Kidney (tissue), 13 donors: ENCODE measurements at regions not wholly inside any gene's neighbourhood (a gene's known extent, or its start where the extent isn't known, plus 50 kb on each side); places are given as distances from the start of the nearest gene placed in this dataset.

ENCODE experiments used
- DNase-seq, 5 donors: peaks; one replicate each; pipeline ENCODE4 v3.0.0-alpha.2; 2013 to 2020
- FAIRE-seq: peaks from 2 replicates; lab custom pipeline; 2012; peaks lifted over from hg19 to GRCh38; lab: Jason Lieb, UNC
- H3K27ac ChIP-seq, 2 donors: one replicate each; pipeline ENCODE4 v1.7.0; 2013; ENCODE audit warnings: low read depth in 2 of 2, low read length in 2 of 2, inconsistent platforms in 1 of 2
- H3K27me3 ChIP-seq: one replicate; pipeline ENCODE4 v1.7.1; 2013; ENCODE audit warnings: low read length, inconsistent platforms; ENCODE audit not compliant: control insufficient read depth, insufficient read depth
- H3K36me3 ChIP-seq, 3 donors: one replicate each; pipeline versions ENCODE4 v1.7.0 to v1.7.1; 2013; ENCODE audit warnings: low read length in 3 of 3, control low read depth in 1 of 3, inconsistent platforms in 1 of 3; ENCODE audit not compliant: insufficient read depth in 3 of 3, control insufficient read depth in 2 of 3
- H3K4me1 ChIP-seq, 3 donors: one replicate each; pipeline versions ENCODE4 v1.7.0 to v1.7.1; 2013; ENCODE audit warnings: low read length in 3 of 3, inconsistent platforms in 1 of 3, low read depth in 1 of 3; ENCODE audit not compliant: control insufficient read depth in 2 of 3, insufficient read depth in 2 of 3
- H3K4me3 ChIP-seq, 3 donors: one replicate each; pipeline versions ENCODE4 v1.7.0 to v1.8.1; 2013; ENCODE audit warnings: low read length in 3 of 3, control low read depth in 1 of 3, inconsistent platforms in 1 of 3
- H3K9ac ChIP-seq, 3 donors: one replicate each; pipeline versions ENCODE4 v1.7.0 to v1.7.1; 2013; ENCODE audit warnings: low read length in 3 of 3, control low read depth in 1 of 3, inconsistent platforms in 1 of 3
- H3K9me3 ChIP-seq, 3 donors: one replicate each; pipeline versions ENCODE4 v1.7.0 to v1.7.1; 2013; ENCODE audit warnings: low read length in 3 of 3, control low read depth in 1 of 3, inconsistent platforms in 1 of 3; ENCODE audit not compliant: control insufficient read depth in 2 of 3, insufficient read depth in 1 of 3
- intact Hi-C: fragments of 100-400 bp; cut with DNase I; formaldehyde crosslinking; loops from one replicate; pipeline ENCODE4 v1.11.1; 2022
- TF ChIP-seq, protein P1 (sequence below): IDR thresholded peaks from 3 replicates; pipeline ENCODE4 v1.5.1; 2012; ENCODE audit warnings: mild to moderate bottlenecking, moderate library complexity, borderline replicate concordance; ENCODE audit not compliant: insufficient read depth; ENCODE audit errors: extremely low read depth
- donor health status: control.
- donor health status: control.
- donor health status: control.
- donor health status: control.
- donor health status: control.
- donor health status: DM: yes; HTN: yes; CAD: no.
- donor health status: Normal renal cell carcinoma (clear cell type).

DNA sequence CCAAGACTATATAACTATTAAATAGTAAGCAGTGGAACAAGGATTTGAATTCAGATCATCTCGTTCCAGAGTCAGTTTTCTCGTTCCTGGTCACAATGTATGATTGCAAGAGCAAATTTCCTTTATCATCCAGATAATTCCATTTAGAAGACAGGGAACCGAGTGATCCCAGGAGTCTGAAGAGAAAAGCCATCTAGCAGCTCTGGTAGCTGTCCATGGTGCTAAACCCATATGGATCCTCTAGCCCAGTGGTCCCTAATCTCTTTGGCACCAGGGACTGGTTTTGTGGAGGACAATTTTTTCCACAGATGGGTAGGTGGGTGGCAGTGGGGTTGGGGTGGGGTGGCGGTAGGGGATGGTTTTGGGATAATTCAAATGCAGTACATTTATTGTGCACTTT lies 229.4 kb downstream of the PTPRU start:
- Histone ChIP-seq H3K9me3 (peaks cover 0 to 15% (median 0%) of the 10 kb centered on the region in 3 donors), H3K4me1 (peaks cover 0 to 11% (median 0%) of the 10 kb centered on the region in 3 donors), H3K36me3 (no peaks in the 10 kb centered on the region), H3K4me3 (no peak overlapping the region), H3K27ac (no peak overlapping the region), H3K27me3 (no peaks in the 10 kb centered on the region), H3K9ac (no peak overlapping the region)
- no peak for FAIRE-seq
- DNase-seq = peak in 1 of 5 donors; percentile 54
- intact Hi-C loops = no loop called here
- TF ChIP-seq, protein P1, sequence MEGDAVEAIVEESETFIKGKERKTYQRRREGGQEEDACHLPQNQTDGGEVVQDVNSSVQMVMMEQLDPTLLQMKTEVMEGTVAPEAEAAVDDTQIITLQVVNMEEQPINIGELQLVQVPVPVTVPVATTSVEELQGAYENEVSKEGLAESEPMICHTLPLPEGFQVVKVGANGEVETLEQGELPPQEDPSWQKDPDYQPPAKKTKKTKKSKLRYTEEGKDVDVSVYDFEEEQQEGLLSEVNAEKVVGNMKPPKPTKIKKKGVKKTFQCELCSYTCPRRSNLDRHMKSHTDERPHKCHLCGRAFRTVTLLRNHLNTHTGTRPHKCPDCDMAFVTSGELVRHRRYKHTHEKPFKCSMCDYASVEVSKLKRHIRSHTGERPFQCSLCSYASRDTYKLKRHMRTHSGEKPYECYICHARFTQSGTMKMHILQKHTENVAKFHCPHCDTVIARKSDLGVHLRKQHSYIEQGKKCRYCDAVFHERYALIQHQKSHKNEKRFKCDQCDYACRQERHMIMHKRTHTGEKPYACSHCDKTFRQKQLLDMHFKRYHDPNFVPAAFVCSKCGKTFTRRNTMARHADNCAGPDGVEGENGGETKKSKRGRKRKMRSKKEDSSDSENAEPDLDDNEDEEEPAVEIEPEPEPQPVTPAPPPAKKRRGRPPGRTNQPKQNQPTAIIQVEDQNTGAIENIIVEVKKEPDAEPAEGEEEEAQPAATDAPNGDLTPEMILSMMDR = no peak

- intact Hi-C loops = no loop called here
- H3K4me1 ChIP-seq = no peaks in the 10 kb centered on the region
- no peak overlapping the region for H3K27ac ChIP-seq
- H3K27me3 ChIP-seq = no peaks in the 10 kb centered on the region
- peaks cover 0 to 15% (median 0%) of the 10 kb centered on the region in 3 donors for H3K9me3 ChIP-seq
- peak in 1 of 5 donors; percentile 35 for DNase-seq
- H3K9ac ChIP-seq = no peak overlapping the region
- no peak overlapping the region for H3K4me3 ChIP-seq
- TF ChIP-seq, protein P1 = no peak
- no peaks in the 10 kb centered on the region for H3K36me3 ChIP-seq
- FAIRE-seq = no peak
Measured at GRCh38 chr1:29462096-29462495, 225.8 kb downstream of the PTPRU start.

GRCh38 chr1:29461115-29461739 lies 224.9 kb downstream of the PTPRU start:
- Histone ChIP-seq H3K27ac (no peak overlapping the region), H3K27me3 (no peaks in the 10 kb centered on the region), H3K9me3 (peaks cover 0 to 11% (median 0%) of the 10 kb centered on the region in 3 donors), H3K4me3 (no peak overlapping the region), H3K9ac (no peak overlapping the region), H3K4me1 (no peaks in the 10 kb centered on the region), H3K36me3 (no peaks in the 10 kb centered on the region)
- no peak for FAIRE-seq
- TF ChIP-seq, protein P1 = no peak
- intact Hi-C loops = no loop called here
- no peak for DNase-seq
